GM21717 (cell line): ENCODE measurements at regions not wholly inside any gene's neighbourhood (a gene's known extent, or its start where the extent isn't known, plus 50 kb on each side); places are given as distances from the start of the nearest gene placed in this dataset.
"Not testable (repeated sequence)": the region's sequence is repeated elsewhere in the genome, so short reads cannot be mapped to it uniquely, and the experiment has no call there.

Source experiments
- ATAC-seq: cut with Tn5 transposase; IDR thresholded peaks from one replicate; pipeline ENCODE4 v1.9.1; 2021; ENCODE audit warnings: mild to moderate bottlenecking, moderate library complexity; ENCODE audit not compliant: unreplicated experiment

DNA sequence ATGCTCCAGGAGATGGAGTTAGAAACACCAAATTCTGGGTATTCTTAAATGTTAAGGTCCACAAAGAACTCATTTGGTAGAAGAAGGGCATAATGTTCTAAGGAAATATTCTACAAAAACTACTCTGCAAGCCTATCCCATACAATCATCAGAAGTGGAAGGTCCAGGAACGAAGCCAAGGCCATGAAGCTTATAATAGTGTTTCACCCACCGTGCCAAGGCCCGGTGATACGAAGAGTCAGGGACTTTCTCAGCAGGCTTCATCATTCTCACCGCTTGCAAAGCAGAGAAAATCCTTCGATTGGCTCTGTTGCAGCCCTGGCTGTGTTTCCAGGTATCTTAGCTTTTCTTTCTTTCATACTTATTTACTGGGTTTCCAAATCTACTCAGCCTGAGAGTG lies 351.9 kb upstream of the CELF2 start:
- ATAC-seq = no peak

DNA sequence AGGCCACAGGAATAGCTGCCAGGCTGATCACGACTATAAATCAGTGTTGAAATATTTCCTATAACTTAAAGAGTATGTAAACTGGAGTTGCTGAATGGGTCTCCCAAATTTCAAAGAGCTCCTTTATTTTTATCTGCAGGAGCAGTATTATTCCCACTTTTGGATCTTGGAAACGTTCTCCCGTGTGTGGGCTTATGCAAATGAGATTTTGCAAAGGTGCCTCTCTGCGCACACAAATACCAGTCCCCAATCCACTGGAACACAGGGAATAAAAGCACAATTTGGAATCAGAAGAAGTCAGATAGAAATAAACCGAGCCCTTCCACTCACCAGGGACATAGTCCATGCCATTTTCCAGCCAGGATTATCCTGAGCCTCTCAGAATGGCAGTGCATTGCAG lies 350.2 kb upstream of the CELF2 start:
- ATAC-seq = no peak

DNA sequence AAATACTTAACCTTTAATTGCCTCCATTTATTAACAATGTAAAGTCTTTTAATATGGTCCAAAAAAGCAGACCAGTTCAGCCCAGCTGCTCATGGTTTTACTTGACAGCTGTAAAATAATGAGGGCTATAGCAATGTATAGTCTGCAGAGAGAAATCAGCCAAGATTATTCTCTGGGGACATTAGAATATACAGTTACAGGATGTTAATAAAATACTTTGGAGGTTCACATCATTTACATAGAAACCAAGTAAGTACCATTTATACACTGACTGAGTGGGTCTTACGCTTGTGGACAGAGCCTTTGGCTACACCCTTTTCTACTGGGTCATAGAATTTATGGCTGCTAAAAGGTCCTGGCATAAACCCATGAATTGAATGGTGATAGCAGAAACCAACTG lies 340.7 kb upstream of the CELF2 start:
- ATAC-seq = no peak

DNA sequence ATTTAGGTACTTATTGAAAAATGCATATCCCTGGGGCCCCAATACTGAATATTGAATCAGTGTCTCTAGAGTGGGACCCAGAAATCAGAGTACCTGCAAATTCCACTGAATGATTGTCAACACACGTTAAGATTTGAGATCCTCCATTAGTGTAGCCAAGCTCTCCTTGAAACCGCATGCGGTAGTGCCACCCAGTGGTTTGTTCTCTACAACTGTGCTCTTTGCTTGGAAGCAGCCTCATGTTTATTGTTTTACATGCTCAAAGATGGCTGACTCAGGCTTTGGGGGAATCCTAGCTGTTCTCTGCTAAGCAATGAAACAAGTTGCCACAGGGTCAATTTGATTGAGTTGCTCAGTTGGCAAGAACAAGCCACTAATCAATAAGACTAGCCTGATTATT lies 340.2 kb upstream of the CELF2 start:
- no peak for ATAC-seq

DNA sequence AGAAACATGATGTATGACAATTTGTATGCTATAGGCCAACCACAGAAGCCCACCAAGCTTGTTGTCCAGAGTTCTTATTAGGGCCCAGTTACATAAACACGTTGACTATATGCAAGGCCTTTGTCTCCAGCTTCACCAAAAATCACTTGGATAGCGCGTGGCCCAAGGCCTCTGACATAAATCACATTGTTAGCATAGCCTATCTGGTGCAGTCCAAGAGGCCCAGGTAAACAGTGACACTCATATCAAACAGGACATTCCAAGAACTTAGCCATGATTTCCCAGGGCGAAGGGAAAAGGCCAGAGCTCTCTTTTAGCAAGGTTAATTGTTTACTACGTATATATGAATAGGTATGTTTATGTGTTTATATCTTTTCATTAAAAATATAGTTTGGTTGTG lies 337.2 kb upstream of the CELF2 start:
- no peak for ATAC-seq

DNA sequence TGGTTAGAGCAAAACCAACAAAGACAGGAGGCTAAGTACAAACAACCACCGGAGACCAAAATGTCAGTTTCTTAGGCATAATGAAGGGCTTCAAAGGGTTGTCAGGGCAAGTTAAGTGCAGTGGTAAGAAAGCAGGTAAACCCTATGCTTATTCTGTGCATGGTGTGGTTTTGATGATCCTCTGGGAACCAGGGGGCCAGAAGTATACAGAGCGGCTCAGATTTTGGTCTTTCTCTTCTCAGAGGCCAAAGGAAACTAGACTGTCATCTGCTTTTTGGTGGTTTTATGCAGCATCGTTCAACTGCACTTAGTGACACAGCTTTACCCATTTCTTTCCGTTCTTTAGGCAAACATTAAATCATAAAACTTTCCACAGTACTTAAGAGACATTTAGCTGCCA lies 332.7 kb upstream of the CELF2 start:
- ATAC-seq = no peak

DNA sequence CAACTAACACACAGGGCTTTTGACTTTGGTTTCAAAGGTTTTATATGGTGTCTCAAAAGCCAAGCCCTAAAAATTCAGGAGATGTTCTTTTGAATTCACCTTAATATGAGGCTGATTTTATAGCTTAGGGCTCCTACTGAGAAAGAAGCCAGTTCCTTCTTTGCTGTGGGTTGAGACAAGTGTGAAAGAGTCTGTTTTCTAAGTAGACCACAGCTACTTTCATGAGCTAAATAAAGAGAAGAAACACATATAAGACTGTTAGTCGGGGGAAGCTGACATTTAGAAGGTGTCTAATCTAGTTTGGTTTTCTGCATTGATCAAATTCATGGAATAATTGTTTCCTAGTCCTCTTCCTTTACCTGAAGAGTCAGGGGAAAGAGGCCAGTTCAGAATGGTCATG lies 332.1 kb upstream of the CELF2 start:
- ATAC-seq = no peak

DNA sequence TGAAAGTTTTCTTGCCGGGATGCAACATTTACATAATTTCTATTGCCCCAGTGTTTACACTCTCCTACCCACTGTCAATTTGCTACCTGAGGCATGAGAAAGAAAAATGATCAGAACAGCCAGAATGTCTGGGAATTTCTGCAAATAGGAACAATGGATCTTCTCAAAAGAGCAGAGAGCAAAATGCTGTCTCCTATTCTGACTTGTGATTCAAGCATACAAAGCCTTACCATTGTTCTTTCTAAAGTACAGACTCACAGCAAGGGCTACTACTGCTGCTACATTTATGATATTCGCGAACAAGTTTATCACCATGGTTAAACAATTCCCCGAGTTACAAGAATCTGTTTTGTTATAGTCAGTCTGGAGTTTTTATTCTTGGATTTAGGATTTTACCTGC lies 329.9 kb upstream of the CELF2 start:
- no peak for ATAC-seq

DNA sequence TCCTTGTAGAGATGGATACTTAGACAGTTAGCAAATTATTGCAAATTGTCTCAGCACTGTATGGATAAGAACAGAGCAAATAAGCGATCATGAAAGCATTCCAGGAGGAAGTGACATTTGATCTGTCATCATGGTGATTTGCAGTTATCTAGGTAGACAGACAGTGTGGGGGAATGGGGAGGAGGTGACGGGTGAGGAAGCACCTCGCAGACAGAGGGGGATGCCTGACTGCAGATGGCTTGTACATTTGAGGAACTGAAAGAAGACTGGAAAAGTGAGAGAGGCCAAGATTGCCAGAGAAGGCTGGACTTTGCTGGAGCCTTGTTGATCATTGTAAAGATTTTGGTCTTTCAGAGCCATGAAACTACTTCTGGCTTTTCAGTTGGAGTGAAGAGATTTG lies 318.2 kb upstream of the CELF2 start:
- no peak for ATAC-seq

DNA sequence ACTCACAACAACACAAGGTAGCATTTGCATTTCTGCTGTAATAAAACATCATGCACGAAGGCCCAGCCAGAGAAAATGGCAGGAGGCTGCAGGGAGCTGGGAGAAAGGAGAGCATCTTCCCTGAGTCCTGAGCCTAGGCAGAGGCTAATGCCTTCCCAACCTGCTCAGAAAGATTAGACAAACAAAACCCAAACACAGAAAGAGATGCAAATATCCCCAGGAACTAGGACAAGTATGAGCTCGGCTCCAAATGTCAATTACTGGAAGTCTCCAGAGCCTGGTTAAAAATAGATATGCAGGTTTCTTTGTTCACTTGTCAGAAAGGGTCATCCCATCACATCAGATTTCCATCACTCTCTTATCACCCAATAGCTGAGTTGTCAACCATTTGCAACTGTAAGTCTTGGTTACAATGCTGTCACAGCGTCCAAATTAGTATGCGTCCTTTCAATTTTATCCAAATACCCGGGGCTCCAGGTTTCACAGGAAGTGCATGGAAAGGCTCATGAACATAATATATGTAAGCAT lies 316.5 kb upstream of the CELF2 start:
- no peak for ATAC-seq

DNA sequence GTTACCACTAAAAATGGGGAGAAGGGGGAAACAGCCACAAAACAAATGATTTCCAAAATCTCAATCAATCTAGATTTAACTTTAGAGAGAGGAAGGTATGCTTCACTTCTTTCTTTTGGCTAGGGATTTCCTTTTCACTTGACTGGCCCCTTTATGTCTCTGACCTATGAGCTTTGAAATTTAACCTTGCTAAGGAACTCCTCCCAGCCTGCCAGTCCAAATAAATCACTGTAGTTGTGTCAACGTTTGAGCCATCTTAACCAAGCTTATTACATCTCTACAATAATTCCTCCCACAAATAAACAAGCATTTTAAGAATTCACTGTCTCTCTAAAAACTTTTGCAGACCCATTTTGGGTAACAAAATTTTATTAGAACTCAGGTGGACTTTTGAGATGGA lies 315.5 kb upstream of the CELF2 start:
- no peak for ATAC-seq

DNA sequence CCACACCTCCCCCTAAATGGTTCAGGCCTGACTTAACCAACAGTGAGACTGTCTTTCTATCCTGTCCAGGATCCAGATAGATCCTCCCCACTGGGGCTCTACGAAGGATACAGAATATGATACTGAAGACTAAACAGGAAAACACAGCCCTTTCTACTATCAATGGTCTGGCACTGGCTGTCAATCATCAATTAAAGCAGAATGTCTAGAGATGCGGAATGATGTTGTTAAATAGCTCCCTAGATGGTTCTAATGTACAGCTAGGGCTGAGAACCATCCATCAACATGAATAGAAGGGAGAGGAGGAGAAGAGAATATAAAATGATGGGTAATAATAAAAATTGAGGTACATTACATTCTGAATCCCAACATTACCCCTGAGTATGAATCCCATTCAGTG lies 314.3 kb upstream of the CELF2 start:
- no peak for ATAC-seq

DNA sequence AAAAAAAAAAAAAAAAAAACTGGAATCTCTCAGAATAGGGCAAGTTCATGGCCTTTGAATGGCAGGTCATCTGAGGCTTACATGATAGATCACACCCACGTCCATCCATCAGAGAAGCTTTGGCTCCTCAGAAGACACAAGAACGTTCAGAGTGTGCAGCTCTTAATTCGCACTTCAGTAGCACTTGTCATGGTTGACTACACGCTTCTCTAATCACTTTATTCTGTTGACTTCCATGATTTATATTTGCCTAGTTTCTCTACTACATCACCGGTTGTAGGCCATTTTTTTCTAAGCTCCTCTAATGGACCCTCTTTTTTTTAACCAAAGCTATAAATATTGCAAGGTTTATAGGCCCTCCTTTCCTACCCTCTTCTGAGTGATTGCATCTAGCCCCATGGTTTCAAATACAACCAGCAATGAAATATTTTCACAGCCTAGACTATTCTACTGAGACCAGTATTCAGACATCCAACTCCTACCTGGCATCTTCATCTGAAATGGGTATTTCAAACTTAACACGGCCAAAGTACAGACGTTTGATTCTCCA lies 305.4 kb upstream of the CELF2 start:
- ATAC-seq = no peak

DNA sequence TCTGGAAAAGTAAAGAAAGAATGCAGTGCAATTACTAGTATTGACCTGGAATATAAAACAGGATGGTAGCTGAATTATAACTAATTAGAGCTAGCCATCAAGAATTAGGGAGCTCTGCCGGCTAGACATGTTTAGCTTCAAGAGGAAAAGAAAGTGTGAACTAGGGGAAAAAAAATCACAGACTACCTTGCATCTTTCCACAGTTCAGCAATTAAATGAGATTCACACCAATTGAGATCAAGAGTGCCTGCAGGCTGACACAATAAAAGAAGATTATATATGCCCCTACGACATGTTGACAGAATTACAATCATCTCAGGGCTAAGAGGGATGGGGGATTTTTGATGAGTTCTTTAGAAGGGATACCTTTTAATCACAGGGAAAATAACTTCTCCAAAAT lies 303.3 kb upstream of the CELF2 start:
- ATAC-seq = no peak

DNA sequence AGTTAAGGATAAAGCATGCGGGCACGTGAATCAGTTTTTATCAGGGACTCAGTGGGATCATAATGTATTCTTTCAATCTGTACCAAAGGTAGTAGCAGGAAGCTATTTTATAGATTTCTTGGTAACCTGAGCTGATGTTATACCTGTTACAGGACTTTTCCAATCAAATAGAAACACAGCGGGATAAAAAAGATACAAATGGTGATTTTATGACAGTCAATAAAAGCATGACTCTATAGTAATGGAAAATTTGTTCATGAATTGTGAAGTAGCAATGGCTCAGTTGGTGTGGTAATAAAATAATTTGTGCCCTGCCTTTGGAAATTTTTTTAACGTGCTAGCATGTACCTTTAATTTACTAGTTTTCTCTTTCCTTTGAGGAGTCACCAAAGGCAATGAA lies 300.7 kb upstream of the CELF2 start:
- no peak for ATAC-seq

DNA sequence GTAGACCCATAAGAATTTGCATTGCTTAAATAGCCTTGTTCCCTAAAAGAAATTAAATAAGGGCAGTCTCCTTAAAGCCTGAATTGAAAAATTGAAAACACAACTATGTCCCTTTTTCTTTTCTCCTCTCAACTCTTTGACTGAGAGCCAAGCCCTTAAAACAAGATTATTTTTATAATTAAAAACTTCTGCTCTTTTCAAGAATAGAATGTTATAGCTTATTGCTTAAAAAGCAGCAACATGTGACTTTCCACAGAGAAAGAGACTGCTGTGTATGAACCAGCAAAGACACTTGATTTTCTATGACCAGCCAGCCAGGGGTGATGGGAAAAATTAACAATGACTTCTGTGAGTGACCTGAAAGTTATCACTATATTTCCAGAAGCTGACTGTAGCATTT lies 295.2 kb upstream of the CELF2 start:
- no peak for ATAC-seq

DNA sequence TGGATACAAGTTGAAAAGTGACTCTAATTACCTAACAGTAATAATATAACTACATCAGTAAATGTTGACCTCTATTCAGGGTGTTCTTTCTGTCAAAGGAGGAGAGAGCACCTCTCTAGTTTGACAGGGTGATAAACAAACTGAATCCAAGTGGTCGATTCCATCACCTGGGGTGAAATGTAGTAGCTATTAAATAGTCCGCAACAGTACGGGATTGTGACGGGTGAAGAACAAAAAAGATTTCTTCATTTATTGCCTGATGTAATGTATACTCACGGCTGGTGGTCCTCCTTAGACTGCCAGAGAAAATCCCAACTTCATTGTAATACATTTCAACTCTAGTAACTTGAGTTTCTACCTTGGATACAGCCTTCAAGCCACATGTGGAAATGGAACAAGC lies 292.5 kb upstream of the CELF2 start:
- no peak for ATAC-seq

DNA sequence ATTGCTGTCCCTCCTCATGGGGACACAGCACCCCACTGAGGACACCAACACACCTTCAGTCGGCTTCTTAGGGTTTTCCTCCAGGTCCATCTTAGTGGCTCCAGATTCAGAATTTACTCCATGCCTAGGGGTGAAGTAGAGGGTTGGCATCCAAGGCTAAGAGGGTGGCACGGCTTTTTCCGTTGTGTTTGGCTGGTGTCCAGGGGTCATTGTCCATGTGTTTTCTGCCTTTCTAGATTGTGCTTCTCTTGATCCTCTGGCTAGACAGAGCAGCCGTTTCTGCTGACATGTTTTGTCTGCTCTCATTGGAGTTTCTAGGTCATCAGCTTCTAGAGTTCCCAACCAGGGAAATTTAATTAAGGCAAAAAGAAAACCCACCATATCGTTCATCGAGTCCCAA lies 291.6 kb upstream of the CELF2 start:
- ATAC-seq = no peak

DNA sequence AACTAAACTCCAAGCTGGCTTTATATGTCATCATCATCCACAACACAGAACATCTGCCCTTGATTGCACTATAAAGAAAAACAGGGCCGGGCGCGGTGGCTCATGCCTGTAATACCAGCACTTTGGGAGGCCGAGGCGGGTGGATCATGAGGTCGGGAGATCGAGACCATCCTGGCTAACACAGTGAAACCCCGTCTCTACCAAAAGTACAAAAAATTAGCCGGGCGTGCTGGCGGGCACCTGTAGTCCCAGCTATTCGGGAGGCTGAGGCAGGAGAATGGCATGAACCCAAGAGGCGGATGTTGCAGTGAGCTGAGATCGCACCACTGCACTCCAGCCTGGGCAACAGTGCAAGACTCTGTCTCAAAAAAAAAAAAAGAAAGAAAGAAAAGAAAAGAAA lies 290.3 kb upstream of the CELF2 start:
- ATAC-seq = not testable (repeated sequence)

DNA sequence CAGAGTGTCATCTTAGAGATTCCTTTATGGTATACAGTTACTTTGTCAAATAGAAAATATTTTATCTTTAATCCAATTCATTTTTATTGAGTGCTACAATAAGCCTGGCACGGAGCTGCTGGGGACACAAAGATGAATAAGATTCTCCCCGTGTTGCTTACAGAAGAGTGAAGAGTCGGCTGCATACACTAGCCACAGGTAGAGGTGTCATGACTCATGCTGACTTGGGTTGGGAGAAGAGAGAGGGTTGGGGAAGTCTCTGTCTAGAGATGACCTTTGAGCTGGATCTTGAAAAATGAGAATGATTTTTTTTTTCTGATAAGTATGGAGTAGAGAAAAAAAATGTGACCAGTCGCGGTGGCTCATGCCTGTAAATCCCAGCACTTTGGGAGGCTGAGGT lies 289.9 kb upstream of the CELF2 start:
- ATAC-seq = no peak

DNA sequence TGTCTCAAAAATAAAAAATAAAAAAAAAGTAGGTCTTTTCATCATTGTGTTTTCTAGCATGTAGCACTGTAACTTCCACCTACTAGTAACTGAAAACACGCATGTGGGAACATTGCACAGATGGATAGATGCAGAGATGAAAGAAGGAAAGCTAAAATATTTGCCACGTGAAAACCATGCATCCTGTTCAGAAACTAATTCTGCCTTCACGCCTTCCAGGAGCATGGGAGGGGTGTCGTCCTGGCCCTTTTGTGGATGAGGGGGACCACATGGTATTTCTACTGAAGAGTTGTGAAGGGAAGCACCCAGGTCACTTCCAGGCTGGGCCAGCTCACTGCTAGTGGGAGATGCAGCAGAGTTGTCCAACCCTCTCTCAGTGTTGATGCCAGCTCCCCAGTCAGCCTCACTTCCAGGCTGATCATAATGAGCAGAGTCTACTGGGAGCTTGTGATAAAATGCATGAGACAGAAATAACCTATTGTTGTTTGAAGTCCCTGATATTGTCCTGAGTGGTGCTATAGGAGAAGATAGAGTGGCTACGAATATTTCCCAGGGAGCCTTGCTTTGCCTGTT lies 287.1 kb upstream of the CELF2 start:
- ATAC-seq = no peak

DNA sequence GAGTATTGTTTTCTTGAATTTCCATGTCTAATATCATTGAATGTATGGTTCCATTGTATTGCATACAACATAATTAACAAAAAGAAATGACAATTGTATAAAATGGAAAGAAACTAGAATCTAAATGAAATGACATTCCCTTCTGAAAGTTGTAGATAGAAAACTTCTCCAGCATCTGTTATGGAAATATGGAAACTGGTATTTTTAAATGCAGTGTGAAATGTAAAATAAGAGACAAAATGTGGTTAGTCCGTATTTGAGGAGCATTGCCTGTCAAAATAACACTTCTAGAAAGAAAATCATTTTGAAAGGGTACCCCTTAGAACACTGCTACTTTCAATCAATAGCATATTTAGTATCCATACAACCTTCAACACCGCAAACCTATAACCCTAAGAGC lies 286.3 kb upstream of the CELF2 start:
- no peak for ATAC-seq

DNA sequence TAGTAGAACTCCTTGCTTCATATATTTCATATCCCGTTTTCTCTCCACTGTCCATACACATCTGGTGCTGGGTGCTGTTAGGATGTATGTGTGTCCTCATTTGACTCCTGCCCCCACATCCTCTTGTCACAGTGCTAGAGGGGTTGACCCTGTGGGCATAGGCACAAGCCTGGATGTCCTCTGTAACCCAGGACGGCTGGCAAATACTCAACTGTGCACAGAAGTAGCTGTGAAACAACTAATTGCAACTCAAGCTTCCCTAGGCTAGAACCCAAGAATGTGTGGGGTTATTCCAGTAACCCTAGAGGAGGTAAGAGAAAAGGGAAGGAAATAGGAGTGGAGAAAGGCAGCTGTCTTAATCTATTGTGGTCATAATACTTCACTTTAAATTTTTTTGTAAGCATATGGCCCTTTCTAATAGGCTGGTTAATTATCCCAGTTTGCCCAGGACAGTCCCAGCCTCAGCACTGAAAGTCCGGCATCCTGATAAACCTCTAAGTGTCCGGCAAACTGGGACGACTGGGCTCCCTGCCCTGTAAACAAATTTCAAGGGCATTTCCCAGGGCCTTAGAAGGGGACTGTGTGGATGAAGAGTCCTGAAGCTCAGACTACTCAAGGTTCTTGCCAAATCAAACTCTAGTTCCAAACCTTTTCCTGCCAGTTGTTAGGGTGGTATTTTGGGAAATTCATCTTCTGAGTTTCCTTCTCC lies 283.2 kb upstream of the CELF2 start:
- ATAC-seq = no peak
